NB4 (cell line): ENCODE measurements at regions not wholly inside any gene's neighbourhood (a gene's known extent, or its start where the extent isn't known, plus 50 kb on each side); places are given as distances from the start of the nearest gene placed in this dataset.

Source experiments
- DNase-seq: peaks from one replicate; pipeline ENCODE4 v3.0.0; 2010; ENCODE audit warnings: low read depth
- H3K4me3 ChIP-seq: one replicate; pipeline ENCODE4 v1.5.1; 2011; ENCODE audit warnings: mild to moderate bottlenecking, low read depth, low read length, moderate library complexity
- CTCF ChIP-seq: IDR thresholded peaks from one replicate; pipeline ENCODE4 v1.5.1; 2012; ENCODE audit warnings: low read depth, low read length
- MYC ChIP-seq: IDR thresholded peaks from 2 replicates; pipeline ENCODE4 v1.6.1; 2011; ENCODE audit warnings: low read depth, low read length
- POLR2A ChIP-seq: IDR thresholded peaks from 2 replicates; pipeline ENCODE4 v1.6.1; 2011; ENCODE audit warnings: mild to moderate bottlenecking; ENCODE audit not compliant: insufficient read length; ENCODE audit errors: extremely low read depth
- TF ChIP-seq, protein P1 (sequence below): IDR thresholded peaks from 2 replicates; pipeline ENCODE4 v1.6.1; 2011; ENCODE audit warnings: low read depth, low read length

DNA sequence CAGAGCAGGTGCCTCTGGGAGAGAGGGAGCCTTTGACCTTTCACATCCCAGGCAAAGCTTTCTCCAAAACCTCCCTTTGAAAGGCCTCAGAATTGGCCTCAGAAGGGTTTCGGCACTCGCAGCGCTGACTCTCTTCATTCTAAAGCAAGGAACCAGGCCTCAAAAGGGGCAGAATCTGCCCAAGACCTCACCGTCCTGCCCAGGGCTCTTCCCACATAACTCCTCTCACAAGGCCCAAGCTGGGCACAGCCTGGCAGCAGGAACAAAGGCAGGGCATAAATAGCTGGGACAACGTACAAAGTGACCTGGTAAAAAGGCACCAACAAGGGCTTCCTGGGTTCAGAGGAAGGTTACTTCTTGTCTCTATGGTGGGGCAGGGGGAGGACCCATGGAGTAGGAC lies 166.3 kb upstream of the FSTL4 start:
- no peak overlapping the region for H3K4me3 ChIP-seq
- DNase-seq = no peak
- TF ChIP-seq POLR2A (no peak), MYC (no peak), CTCF (no peak)
- TF ChIP-seq, protein P1, sequence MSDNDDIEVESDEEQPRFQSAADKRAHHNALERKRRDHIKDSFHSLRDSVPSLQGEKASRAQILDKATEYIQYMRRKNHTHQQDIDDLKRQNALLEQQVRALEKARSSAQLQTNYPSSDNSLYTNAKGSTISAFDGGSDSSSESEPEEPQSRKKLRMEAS = no peak

GRCh38 chr5:133777951-133778350 lies 165.6 kb upstream of the FSTL4 start:
- no peak for DNase-seq
- no peak overlapping the region for H3K4me3 ChIP-seq
- TF ChIP-seq MYC = no peak
- no peak for TF ChIP-seq POLR2A
- TF ChIP-seq CTCF = no peak
- TF ChIP-seq, protein P1 = no peak

DNA sequence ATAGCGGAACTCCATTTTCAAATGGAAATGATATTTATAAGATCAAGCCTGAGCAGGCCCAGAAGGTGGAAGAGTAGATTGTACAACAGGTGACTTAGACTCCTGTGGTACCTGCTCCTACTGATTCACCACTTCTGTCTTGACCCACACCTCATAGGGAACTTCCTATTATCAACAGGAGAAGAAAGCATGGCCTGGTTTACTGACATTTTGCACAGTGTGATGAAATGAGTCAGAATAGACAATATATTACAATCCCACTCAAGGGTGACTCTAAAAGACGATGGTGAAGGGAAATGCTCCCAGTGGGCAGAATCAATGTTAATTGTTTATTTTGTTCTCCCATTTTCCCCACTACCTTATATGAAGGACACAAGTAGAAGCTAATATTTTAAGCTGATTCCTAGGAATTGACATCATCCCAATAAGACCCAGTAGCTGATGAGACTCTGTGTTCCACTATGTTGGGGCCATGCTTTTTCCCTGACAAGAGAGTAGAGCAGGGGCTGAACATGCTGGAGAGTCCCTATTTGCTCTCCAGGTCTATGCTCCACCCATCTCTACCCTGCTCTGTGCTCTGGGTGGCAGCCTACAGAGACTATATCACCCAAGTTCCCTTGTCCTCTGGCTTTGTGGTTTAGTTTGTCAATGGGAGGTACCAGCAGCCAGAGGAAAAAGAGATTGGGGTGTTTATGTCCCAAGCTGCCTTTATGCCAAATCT lies 163.4 kb upstream of the FSTL4 start:
- no peak for DNase-seq
- H3K4me3 ChIP-seq = no peak overlapping the region
- TF ChIP-seq POLR2A (no peak), MYC (no peak), CTCF (no peak)
- TF ChIP-seq, protein P1 = no peak

GRCh38 chr5:133773247-133774202 lies 161.2 kb upstream of the FSTL4 start:
- TF ChIP-seq CTCF (no peak), MYC (no peak), POLR2A (no peak)
- TF ChIP-seq, protein P1 = no peak
- H3K4me3 ChIP-seq = no peak overlapping the region
- DNase-seq = no peak

GRCh38 chr5:133769842-133770241 lies 157.5 kb upstream of the FSTL4 start:
- no peak for DNase-seq
- TF ChIP-seq POLR2A = no peak
- H3K4me3 ChIP-seq = no peak overlapping the region

GRCh38 chr5:133763744-133764143 lies 151.4 kb upstream of the FSTL4 start:
- no peak for TF ChIP-seq CTCF
- no peak for TF ChIP-seq POLR2A
- no peak for TF ChIP-seq MYC
- no peak for DNase-seq
- H3K4me3 ChIP-seq = no peak overlapping the region
